ENCODE measurements at regions not wholly inside any gene's neighbourhood (a gene's known extent, or its start where the extent isn't known, plus 50 kb on each side); places are given as distances from the start of the nearest gene placed in this dataset.
A peak's percentile ranks its signal among the peaks of the same experiment; 100 is the strongest.
"Not testable (repeated sequence)": the region's sequence is repeated elsewhere in the genome, so short reads cannot be mapped to it uniquely, and the experiment has no call there.

DNA sequence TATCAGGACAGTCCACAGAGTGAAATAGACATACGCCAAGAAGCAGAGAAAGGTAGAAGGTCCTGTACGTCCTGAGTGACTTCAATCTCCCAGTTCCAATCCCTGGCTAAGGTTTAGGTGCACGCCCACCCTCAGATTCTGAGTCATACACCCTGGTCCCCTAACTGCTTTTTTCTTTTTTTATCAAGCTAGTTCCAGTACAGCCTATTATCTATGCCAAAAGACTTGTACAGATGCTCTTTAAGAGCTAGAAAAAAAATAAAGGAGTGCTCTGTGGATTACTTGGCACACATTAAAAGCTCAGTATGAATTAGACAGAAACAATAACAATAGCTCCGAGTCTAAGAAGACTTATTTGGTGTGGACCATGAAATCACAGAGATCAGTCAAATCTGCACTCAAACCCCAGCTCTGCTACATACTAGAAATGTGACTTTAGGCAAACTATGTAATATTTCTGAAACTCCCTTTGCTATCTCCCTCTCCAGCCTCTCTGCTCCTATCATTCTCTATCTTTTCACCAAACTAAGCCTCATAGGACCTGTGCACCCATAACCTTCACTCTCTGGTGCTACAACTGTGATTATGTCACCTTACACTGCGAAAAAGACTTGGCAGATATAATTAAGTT lies 168.8 kb upstream of the KCTD7 start:
- not testable (repeated sequence) for DNase-seq

DNA sequence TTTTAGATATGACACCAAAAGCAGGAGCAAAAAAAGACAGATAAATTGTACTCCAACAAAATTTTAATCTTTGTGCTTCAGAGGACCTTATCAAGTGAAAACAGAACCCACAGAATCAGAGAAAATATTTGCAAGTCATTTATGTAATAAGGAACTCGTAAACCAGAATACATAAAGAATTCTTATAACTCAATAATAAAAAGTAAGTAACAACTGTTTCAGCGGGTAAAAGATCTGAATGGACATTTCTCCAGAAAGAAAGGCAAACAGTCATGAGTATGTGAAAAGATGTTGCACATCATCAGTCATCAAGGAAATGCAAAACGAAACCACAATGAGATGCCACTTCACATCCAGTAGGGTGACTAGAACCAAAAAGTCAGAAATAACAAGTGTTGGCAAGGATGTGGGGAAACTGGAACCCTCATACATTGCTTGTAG lies 167.7 kb upstream of the KCTD7 start:
- no peak for DNase-seq

DNA sequence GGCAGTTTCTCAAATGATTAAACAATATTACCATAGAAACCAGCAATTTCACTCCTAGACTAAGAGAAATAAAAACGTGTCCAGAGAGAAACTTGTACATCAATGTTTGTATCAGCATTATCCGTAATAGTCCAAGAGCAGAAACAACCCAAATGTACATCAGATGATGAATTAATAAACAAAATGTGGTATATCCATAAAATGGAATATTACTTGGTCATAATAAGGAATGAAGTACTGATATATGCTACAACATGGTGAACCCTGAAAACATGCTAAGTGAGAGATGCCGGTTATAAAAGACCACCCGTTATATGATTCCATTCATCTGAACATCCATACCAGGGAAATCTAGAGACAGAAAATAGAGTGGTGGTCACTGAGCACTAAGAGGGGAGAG lies 167.3 kb upstream of the KCTD7 start:
- not testable (repeated sequence) for DNase-seq

DNA sequence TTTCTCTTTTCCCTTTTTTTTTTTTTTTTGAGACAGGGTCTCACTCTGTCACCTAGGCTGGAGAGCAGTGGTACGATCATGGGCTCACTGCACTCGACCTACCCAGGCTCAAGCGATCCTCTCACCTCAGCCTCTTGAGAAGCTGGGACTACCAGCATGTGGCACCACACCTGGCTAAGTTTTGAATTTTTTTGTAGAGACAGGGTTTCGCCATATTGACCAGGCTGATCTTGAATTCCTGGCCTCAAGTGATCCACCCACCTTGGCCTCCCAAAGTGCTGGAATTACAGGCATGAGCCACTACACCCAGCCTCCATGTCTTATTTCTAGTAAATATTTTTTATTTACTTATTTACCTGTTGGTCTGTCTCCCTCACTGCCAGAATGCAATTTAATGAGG lies 165.8 kb upstream of the KCTD7 start:
- not testable (repeated sequence) for DNase-seq

DNA sequence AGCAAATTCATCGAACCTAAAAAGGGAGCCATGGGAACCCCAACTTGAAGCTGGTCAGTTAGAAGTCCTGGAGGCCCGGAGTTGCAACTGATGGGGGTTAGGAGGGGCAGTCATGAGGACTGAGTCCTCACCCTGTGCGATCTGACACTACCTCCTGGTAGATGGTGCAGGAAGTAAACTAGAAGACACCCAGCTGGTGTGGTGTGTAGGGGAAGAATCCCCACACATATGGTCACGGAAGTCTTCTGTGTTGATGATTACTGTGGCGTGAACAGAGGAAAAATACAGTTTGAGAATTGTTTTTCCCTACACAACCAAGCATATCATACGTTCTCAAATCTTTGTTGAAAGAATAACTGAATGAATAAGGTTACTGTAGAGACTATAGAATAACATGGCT lies 164.6 kb upstream of the KCTD7 start:
- DNase-seq, result no peak

DNA sequence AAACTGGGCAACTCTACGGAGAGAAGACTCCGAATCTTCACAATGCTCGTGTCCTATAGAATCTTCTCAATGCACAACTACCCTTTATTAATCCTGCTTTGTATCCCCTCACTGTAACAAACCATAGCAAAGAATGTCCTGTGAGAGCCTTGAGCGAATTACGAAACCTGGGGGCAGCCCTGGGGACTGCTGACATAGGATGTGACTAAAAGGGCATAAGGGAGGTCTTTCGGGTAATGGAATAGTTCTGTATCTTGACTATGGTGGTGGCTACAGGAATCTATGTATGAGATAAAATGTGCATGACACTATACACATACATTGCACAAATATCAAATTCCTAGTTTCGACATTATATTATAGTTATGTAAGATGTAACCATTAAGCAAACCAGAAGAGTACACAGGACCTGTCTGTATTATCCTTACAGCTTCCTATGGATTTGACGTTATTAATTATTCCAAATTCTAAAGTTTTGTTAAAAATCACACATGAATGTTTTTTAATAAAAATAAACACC lies 162.5 kb upstream of the KCTD7 start:
- no peak for DNase-seq

DNA sequence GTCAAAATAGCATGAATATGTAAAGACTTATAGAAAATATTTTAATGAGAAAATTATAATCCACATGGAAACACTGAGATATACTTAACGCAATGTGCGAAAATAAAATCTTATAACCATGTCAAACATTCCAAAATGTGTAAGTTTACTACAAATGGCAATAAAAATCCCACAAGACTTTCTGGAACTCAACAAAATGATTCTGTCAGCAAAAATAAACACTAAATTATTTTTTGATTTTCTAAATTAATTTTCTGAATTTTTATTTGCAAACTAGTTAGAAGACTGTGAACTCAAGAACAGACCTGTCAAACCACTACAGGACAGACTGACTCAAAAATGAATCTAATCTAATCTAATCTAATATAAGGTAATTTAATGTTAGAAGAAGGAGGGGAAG lies 160.8 kb upstream of the KCTD7 start:
- no peak for DNase-seq

DNA sequence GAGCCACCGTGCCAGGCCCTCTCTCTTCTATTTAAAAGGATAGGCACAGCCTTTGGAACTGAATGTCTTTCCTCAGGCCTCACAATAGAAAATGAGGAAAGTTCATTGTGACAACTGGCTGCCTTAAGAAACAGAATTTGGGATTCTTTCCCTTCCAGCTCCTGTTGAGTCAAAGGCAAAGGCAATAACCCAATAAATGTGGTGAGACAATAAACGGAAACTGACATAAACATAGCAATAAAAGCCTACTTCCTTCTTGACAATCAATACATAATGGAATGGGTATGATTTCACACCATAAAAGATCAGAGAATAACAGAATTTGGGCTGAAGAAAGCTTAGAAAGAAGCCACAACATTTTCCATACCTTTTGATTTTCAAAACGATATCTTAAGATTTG lies 155.6 kb upstream of the KCTD7 start:
- not testable (repeated sequence) for DNase-seq

DNA sequence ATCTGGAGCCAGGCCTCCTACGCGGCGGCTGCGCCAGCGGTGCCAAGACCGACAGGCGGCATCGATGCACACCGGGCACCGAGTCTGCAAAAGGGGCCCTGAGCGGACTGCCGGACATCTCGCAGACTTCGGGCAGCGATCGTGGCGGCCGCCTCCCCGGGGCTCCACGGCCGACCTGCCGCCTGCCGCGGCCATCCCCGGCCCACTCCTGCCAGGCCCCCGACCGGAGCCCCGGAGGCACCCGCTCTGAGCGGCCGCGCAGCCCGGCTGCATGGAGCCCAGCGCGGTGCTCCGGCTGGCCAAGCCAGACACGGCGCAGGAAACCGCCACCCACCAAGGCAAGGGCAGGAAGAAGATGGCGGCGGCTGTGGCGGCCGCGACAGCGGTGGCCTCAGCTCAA lies 154.2 kb upstream of the KCTD7 start:
- no peak for DNase-seq

DNA sequence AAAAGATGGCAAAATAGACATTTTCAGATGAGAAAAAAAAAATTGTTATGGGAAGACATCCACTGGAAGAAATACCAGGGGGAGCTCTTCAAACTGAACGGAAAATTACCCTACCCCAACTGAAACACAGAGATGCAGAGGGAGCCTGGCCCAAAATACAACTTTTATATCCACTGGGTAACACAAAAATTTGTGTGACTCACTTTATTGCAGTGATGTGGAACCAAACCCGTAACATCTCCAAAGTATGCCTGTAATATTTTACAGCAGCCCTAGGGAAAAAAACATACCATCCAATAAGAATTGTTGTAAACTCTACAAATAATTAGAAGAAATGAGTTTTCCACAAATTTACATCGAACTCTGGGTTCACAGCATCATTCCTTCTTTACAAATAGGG lies 152.6 kb upstream of the KCTD7 start:
- not testable (repeated sequence) for DNase-seq

DNA sequence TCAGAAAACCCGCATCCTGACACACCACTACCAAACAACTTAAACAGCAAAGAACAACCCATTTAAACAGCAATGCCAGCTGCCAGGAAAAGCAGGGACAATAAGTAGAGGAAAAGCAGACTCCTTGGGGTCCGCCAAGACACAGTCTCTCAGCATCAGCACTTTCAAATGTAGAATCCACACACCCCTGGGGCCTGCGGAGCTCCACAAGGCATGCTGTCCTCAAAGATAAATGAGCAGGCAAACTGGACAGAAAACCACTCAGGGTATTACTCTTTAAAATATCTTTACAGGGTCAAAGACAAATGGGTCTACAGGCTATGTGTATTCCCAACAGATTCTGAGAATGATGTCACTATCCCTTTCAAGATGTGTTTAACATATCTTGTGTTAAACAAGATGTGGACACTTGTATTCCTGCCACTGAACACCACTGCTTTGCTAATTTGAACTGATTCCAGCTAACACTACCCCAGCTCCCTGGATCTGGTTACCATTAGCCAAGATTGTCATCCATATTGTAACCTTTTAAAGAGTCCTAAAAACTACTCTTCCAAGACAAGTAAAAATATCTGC lies 150.8 kb upstream of the KCTD7 start:
- DNase-seq, result not testable (repeated sequence)

DNA sequence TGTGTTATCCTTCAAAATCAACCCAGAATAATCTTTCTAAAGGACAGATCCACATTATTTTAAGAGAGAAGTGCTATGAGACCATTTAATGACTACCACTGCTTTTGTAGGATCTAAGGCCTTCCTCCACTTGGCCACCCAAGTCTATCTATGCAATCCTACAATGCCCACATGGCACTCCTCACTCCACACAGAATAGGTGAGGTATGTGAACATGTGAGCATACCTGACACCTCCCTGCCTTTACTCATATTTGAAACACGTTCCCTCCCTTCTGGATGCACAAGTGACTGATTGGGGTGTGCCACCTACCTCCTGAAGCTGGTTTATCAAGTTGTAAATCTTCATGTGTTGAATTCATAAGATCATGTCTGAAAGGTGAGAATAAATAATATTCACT lies 147.5 kb upstream of the KCTD7 start:
- not testable (repeated sequence) for DNase-seq

DNA sequence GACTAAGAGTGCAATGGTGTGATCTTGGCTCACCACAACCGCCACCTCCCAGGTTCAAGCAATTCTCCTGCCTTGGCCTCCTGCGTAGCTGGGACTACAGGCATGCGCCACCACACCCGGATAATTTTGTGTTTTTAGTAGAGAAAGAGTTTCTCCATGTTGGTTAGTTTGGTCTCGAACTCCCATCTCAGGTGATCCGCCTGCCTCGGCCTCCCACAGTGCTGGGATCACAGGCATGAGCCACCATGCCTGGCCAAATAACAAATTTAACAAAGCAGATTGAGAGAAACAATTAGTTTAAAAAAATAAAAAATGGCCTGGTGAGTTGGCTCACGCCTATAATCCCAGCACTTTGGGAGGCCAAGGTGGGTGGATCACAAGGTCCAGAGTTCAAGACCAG lies 139.6 kb upstream of the KCTD7 start:
- not testable (repeated sequence) for DNase-seq

DNA sequence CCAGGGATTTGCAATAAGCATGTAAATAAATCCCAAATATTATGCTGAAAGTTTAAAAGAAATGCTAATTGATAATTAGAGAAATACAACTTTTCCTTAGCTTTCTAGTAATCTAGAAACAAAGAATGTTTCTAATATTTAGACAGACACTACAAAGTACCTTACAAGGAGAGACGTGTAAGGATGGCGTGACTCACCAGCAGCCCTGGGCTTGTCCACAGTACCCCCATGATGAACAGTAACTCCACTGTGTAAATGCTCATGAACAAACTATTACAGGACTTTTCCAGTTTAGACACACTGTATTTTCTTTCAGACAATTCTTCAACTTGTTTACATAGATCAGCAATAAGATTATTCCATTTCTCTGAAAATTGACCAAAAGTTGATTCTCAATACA lies 138.9 kb upstream of the KCTD7 start:
- DNase-seq, result not testable (repeated sequence)

DNA sequence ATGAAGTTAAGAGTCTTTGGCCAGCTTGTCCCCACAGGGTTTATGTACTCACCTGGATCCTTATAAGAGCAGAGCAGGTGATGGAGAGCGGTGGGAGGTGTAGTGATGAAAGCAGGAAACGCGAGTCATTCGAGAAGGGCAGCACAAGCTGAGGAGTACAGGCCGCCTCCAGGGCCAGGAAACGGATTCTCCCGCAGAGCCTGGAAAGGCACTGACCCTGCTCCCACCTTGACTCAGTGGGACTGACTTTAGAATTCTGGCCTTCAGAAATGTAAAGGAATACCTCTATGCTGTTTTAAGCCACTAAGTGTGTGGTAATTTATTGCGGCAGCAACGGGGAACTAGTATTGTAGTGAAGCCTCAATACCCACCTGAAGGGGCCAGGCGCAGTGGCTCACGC lies 137.7 kb upstream of the KCTD7 start:
- DNase-seq, result not testable (repeated sequence)

DNA sequence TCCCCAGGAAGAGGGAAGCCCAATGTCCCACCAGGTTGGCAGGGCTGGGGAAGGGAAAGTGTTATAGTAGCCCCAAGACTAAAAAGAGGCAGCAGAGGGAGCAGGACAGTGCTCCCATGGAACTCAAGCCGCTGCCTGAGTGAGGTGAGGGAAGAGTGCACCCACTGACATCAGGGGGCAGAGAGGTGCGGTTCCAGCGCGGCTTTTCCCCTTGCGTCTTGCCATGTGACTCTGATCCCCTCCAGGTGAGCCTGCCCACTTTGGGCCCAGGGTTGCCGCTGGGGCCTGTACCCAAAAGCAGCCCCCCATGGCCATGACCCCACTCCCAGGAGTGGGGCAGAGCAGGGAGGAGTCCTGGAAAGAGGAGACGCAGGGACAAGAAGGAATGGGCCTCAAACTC lies 136.3 kb upstream of the KCTD7 start:
- DNase-seq, result not testable (repeated sequence)

DNA sequence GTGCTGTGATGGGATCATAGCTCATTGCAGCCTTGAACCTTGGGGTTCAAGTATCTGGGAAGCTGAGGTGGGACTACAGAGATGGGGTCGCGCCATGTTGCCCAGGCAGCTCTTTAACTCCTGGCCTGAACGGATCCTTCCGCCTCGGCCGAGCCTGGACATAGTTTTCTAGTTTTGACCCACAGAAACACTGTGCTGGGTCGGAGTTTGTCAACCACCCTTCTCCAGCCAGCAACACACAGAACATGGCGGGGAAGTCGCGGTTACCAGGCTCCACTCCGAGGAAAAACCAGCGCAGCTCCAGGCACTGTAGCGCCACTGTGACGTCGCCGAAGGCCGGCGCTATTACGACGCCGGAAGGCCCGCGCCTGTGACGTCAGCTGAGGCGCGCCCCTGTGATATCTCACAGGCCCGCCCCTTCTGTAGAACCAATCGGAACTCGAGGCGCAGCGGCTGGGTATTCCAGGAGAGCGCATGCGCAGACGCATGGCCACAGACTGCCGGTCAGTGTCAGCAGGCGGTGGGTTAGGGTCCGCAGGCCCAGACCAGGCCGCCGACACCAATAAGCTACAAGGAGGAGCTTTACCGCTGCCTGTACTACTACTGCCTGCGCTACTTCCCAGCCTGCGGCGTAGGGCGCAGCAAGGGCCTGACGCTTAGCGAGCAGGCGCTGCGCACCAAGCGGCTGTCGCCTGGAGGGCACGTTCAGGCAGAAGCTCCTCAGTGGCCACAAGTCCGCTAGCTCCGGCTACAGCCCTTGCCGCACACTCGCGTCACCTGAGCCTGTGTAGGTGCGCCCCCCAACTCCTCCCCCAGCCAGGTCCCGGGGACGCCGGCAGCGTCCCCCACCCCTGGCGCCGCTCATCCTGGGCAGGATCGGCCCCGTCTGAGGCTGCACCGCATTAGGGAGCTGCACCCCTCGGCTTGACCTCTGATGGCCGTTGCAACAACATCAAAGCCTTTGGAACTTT lies 135.2 kb upstream of the KCTD7 start:
- peak; percentile 95 for DNase-seq

DNA sequence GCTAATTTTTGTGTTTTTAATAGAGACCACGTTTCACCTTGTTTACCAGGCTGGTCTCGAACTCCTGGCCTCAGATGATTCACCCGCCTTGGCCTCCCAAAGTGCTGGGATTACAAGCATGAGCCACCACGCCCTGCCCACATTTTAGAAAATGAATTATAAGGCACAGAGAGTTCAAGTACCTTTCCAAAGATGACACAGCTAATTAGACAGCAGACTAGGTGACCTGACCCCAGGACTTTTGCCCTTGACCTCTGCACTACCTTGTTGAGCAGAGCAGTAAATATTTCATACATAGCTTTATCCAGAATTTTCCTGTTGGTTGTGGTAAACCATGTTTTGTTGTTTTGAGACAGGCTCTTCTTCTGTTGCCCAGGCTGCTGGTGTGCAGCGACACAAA lies 131.3 kb upstream of the KCTD7 start:
- no peak for DNase-seq

DNA sequence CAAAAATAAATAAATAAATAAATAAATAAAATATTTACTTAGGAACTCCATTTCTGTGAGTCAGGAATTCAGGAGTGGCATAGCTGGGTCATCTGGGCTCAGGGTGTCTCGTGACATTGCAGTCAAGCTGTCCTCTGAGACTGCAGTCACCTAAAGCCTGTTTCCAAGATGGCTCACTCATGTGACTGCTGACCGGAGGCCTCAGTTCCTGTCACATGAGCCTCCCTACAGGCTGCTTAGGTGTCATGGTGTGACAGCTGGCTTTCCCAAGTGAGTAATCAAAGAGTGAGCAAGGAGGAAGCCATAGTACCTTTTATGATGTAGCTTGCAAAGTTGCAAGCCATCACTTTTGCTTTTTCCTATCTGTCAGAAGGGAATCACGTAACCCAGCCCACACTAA lies 128.6 kb upstream of the KCTD7 start:
- DNase-seq, result no peak

DNA sequence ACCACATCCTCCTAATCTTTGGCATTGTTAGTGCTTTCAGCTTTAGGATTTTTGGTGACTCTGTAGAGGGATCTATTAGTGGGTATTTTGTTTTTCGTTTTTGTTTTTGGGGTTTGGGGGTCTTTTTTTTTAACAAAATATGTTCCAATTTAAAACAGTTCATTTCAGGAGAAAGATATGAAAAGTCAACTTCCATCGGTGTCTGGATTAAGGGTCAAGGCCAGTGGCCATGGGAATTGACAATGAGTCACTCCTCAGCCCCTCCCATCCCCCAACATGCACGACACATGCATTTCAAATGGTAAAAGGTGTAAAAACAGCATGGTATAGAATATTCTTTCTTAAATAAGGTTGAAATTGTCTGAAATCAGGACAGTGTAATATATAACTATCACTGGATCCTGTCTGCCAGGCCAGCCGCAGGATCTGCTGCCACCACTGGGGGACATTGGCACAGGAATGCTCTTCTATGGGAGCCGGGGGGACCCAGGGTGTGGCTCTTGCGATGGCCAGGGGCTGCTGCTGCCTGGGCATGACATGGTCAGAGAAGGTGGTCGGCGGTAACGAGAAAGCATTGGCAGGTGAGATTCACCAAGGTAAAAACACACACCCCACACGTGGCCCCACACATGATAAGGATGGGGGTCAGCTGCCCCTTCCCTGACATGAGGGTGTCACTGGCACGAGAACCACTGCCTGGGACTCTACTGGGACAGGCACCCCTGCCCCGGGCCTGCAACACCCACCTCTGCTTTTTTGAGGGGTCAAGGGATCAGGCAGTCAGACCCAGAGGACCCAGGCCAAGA lies 126.2 kb upstream of the KCTD7 start:
- no peak for DNase-seq

DNA sequence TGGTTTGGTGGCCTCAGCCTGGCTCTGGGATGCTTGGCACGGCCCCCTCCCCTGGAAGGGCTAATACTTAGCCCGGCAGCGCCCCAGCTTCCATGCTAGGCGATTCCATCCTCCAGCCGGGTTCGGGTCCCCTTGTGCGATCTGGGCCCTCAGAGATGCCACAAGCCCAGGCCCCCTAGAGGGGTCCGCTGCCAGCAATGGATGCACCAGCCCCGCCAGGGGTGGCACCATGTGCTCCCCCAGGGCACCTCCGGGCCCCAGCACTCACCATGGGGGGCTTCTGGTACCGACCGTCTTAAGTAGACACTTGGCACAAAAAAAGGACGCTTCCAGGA lies 125.7 kb upstream of the KCTD7 start:
- no peak for DNase-seq

DNA sequence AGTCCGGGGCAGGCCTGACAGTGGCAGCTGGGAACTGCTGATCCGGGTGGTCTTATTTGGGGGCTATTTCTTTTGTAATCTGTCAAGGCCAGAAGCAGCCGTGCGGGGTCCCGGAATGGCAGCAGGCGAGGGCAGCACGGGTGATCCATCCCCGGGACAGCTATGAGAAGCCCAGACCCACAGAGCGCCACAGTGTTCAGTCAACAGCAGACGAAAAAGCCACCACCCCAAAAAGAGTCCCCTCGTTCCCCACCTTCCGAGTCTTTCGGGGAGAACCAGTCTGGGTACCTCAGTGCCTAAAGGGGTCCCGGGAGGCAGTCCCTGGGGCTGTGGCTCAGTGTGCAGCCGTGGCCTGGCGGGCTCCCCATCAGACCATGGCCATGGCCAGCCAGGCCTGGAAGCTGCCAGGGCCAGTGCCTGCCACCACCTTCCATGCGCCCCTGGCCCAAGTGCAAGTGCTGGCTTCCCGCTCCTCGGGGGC lies 125.1 kb upstream of the KCTD7 start:
- DNase-seq, result no peak

DNA sequence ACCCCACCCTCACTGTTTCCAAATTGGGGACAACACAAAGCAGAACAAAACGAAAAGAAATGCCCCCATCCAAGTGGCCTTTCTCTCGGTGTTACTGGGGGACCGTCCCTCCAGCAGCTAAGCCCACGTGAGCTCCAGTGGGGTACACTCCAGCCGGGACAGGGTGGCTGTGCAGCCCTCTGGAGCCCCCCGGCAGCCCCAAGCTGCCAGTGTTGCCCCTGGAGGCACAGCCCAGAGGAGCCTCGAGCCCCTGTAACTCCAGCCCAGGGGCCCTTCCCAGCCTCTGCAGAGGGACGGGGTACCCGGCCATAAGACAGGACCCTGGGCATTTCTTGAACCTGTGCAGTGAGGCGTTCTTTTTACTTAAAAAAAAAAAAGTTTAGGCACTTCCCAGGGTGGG lies 124.5 kb upstream of the KCTD7 start:
- DNase-seq, result no peak
